CD4-positive, CD25-positive, alpha-beta regulatory T cell (primary cell): ENCODE measurements at regions not wholly inside any gene's neighbourhood (a gene's known extent, or its start where the extent isn't known, plus 50 kb on each side); places are given as distances from the start of the nearest gene placed in this dataset.
"Not testable (repeated sequence)": the region's sequence is repeated elsewhere in the genome, so short reads cannot be mapped to it uniquely, and the experiment has no call there.

Experiments used
- ATAC-seq, 2 donors: fragments of 150-1000 bp; cut with Tn5 transposase; one replicate each; pipeline ENCODE4 v1.10.0; 2021; ENCODE audit warnings: low read depth in 2 of 2, moderate number of reproducible peaks in 2 of 2, moderate library complexity in 1 of 2
- DNase-seq, 3 donors: peaks; one replicate each; pipeline versions ENCODE4 v3.0.0 to v3.0.0-alpha.2; 2012 to 2022; ENCODE audit warnings: mixed read lengths in 1 of 3
- H3K27ac ChIP-seq: one replicate; pipeline ENCODE4 v1.7.0; 2013; ENCODE audit warnings: mild to moderate bottlenecking, low read length; ENCODE audit not compliant: insufficient read depth, poor library complexity, severe bottlenecking
- H3K27me3 ChIP-seq: one replicate; pipeline ENCODE4 v1.7.0; 2013; ENCODE audit warnings: low read length; ENCODE audit not compliant: control insufficient read depth, insufficient read depth
- H3K36me3 ChIP-seq: one replicate; pipeline ENCODE4 v1.7.0; 2013; ENCODE audit warnings: mild to moderate bottlenecking, low read length, moderate library complexity; ENCODE audit not compliant: control insufficient read depth, insufficient read depth
- H3K4me1 ChIP-seq: 2 replicates; pipeline ENCODE4 v1.7.0; 2013; ENCODE audit warnings: mild to moderate bottlenecking, low read length; ENCODE audit not compliant: insufficient read depth, control insufficient read depth, poor library complexity, severe bottlenecking
- H3K4me3 ChIP-seq: one replicate; pipeline ENCODE4 v1.7.0; 2013; ENCODE audit warnings: low read depth, mild to moderate bottlenecking, low read length, moderate library complexity
- H3K9me3 ChIP-seq, 2 experiments: 1 replicate in 1 of 2; 2 replicates in 1 of 2; pipeline ENCODE4 v1.7.0; 2013; ENCODE audit warnings: low read length in 2 of 2, mild to moderate bottlenecking in 1 of 2, moderate library complexity in 1 of 2; ENCODE audit not compliant: control insufficient read depth in 2 of 2
- H3K27ac Mint-ChIP-seq, 3 donors: one replicate each; pipeline ENCODE4 v1.8.0; 2020 to 2022; ENCODE audit warnings: mild to moderate bottlenecking in 3 of 3, mixed read lengths in 3 of 3, moderate library complexity in 2 of 3
- H3K27me3 Mint-ChIP-seq: one replicate; pipeline ENCODE4 v1.8.0; 2022; ENCODE audit warnings: mild to moderate bottlenecking, mixed read lengths
- H3K36me3 Mint-ChIP-seq: one replicate; pipeline ENCODE4 v1.8.0; 2020; ENCODE audit warnings: mixed read lengths
- H3K4me1 Mint-ChIP-seq, 4 donors: one replicate each; pipeline ENCODE4 v1.8.0; 2020 to 2022; ENCODE audit warnings: mixed read lengths in 4 of 4, mild to moderate bottlenecking in 1 of 4
- H3K4me3 Mint-ChIP-seq, 4 donors: one replicate each; pipeline ENCODE4 v1.8.0; 2020 to 2022; ENCODE audit warnings: mild to moderate bottlenecking in 4 of 4, mixed read lengths in 4 of 4, moderate library complexity in 3 of 4
- H3K9me3 Mint-ChIP-seq, 7 donors: one replicate each; pipeline ENCODE4 v1.8.0; 2020 to 2022; ENCODE audit warnings: mixed read lengths in 7 of 7, mild to moderate bottlenecking in 3 of 7, moderate library complexity in 2 of 7

- no peak overlapping the region for H3K27ac Mint-ChIP-seq
- no peak for ATAC-seq
- no peak overlapping the region for H3K4me3 Mint-ChIP-seq
- Histone ChIP-seq H3K4me1 (no peaks in the 10 kb centered on the region), H3K36me3 (no peaks in the 10 kb centered on the region), H3K27me3 (no peaks in the 10 kb centered on the region), H3K4me3 (no peak overlapping the region), H3K9me3 (peaks cover 0 to 2% of the 10 kb centered on the region in 2 experiments), H3K27ac (no peak overlapping the region)
- no peak for DNase-seq
- H3K27me3 Mint-ChIP-seq = no peaks in the 10 kb centered on the region
- peaks cover under 1 to 19% (median 6%) of the 10 kb centered on the region in 7 donors for H3K9me3 Mint-ChIP-seq
- H3K36me3 Mint-ChIP-seq = no peaks in the 10 kb centered on the region
- no peaks in the 10 kb centered on the region for H3K4me1 Mint-ChIP-seq
Measured at GRCh38 chr18:44343570-44343969, 337.1 kb upstream of the SETBP1 start.

GRCh38 chr18:44356566-44357157 is 324.0 kb upstream of the SETBP1 start:
- H3K4me3 Mint-ChIP-seq = no peak overlapping the region
- H3K36me3 Mint-ChIP-seq = no peaks in the 10 kb centered on the region
- no peak overlapping the region for H3K27ac ChIP-seq
- H3K27ac Mint-ChIP-seq = no peak overlapping the region
- no peak for DNase-seq
- ATAC-seq = no peak
- no peaks in the 10 kb centered on the region for H3K4me1 Mint-ChIP-seq
- H3K36me3 ChIP-seq = no peaks in the 10 kb centered on the region
- no peak overlapping the region for H3K4me3 ChIP-seq
- H3K9me3 ChIP-seq = no peaks in the 10 kb centered on the region
- H3K4me1 ChIP-seq = no peaks in the 10 kb centered on the region
- peaks cover 0 to 6% (median 3%) of the 10 kb centered on the region in 7 donors for H3K9me3 Mint-ChIP-seq
- H3K27me3 ChIP-seq = no peaks in the 10 kb centered on the region
- no peaks in the 10 kb centered on the region for H3K27me3 Mint-ChIP-seq

- Histone ChIP-seq H3K4me1 (no peaks in the 10 kb centered on the region), H3K27me3 (no peaks in the 10 kb centered on the region), H3K27ac (no peak overlapping the region), H3K36me3 (no peaks in the 10 kb centered on the region), H3K4me3 (no peak overlapping the region), H3K9me3 (no peaks in the 10 kb centered on the region)
- DNase-seq = no peak
- no peak overlapping the region for H3K27ac Mint-ChIP-seq
- H3K36me3 Mint-ChIP-seq = no peaks in the 10 kb centered on the region
- H3K4me3 Mint-ChIP-seq = no peak overlapping the region
- H3K4me1 Mint-ChIP-seq = no peaks in the 10 kb centered on the region
- peaks cover 0 to 5% (median 2%) of the 10 kb centered on the region in 7 donors for H3K9me3 Mint-ChIP-seq
- no peaks in the 10 kb centered on the region for H3K27me3 Mint-ChIP-seq
- no peak for ATAC-seq
Measured at GRCh38 chr18:44358402-44358801, 322.3 kb upstream of the SETBP1 start.

GRCh38 chr18:44359741-44360140 is 320.9 kb upstream of the SETBP1 start:
- not testable (repeated sequence) for H3K9me3 Mint-ChIP-seq, H3K27ac ChIP-seq, H3K4me3 ChIP-seq, H3K4me3 Mint-ChIP-seq, H3K27me3 ChIP-seq, H3K4me1 Mint-ChIP-seq, H3K27me3 Mint-ChIP-seq, H3K36me3 ChIP-seq, H3K36me3 Mint-ChIP-seq, H3K9me3 ChIP-seq, H3K27ac Mint-ChIP-seq, ATAC-seq, H3K4me1 ChIP-seq
- DNase-seq = peak in 1 of 3 donors; percentile 8

- not testable (repeated sequence) for H3K4me1 ChIP-seq, ATAC-seq, H3K9me3 Mint-ChIP-seq, H3K27me3 Mint-ChIP-seq, H3K36me3 Mint-ChIP-seq, H3K36me3 ChIP-seq, H3K4me1 Mint-ChIP-seq, H3K27ac Mint-ChIP-seq, H3K4me3 Mint-ChIP-seq, H3K27ac ChIP-seq, H3K9me3 ChIP-seq, DNase-seq, H3K4me3 ChIP-seq, H3K27me3 ChIP-seq
Measured at GRCh38 chr18:44362213-44362612, 318.5 kb upstream of the SETBP1 start.

GRCh38 chr18:44370861-44371260 is 309.8 kb upstream of the SETBP1 start:
- Histone ChIP-seq H3K9me3 (peaks cover 0 to 7% of the 10 kb centered on the region in 2 experiments), H3K27ac (no peak overlapping the region), H3K27me3 (no peaks in the 10 kb centered on the region), H3K4me3 (no peak overlapping the region), H3K4me1 (no peaks in the 10 kb centered on the region), H3K36me3 (no peaks in the 10 kb centered on the region)
- peaks cover 0 to 21% (median 11%) of the 10 kb centered on the region in 7 donors for H3K9me3 Mint-ChIP-seq
- no peaks in the 10 kb centered on the region for H3K36me3 Mint-ChIP-seq
- no peak overlapping the region for H3K4me3 Mint-ChIP-seq
- no peaks in the 10 kb centered on the region for H3K4me1 Mint-ChIP-seq
- H3K27ac Mint-ChIP-seq = no peak overlapping the region
- no peaks in the 10 kb centered on the region for H3K27me3 Mint-ChIP-seq
- DNase-seq = no peak
- ATAC-seq = no peak

- H3K36me3 Mint-ChIP-seq = no peaks in the 10 kb centered on the region
- no peaks in the 10 kb centered on the region for H3K27me3 Mint-ChIP-seq
- H3K4me3 Mint-ChIP-seq = no peak overlapping the region
- Histone ChIP-seq H3K27ac (no peak overlapping the region), H3K36me3 (no peaks in the 10 kb centered on the region), H3K9me3 (peaks cover 0 to 7% of the 10 kb centered on the region in 2 experiments), H3K4me1 (no peaks in the 10 kb centered on the region), H3K27me3 (no peaks in the 10 kb centered on the region), H3K4me3 (no peak overlapping the region)
- H3K27ac Mint-ChIP-seq = no peak overlapping the region
- ATAC-seq = no peak
- peaks cover 0 to 24% (median 10%) of the 10 kb centered on the region in 7 donors for H3K9me3 Mint-ChIP-seq
- H3K4me1 Mint-ChIP-seq = no peaks in the 10 kb centered on the region
- DNase-seq = no peak
Measured at GRCh38 chr18:44374966-44375365, 305.7 kb upstream of the SETBP1 start.

GRCh38 chr18:44386401-44386800 is 294.3 kb upstream of the SETBP1 start:
- no peaks in the 10 kb centered on the region for H3K27me3 ChIP-seq
- Mint-ChIP-seq H3K27me3 (no peaks in the 10 kb centered on the region), H3K4me1 (no peaks in the 10 kb centered on the region), H3K27ac (no peak overlapping the region), H3K36me3 (no peaks in the 10 kb centered on the region), H3K4me3 (no peak overlapping the region), H3K9me3 (peaks cover 0 to 4% (median 3%) of the 10 kb centered on the region in 7 donors)
- no peaks in the 10 kb centered on the region for H3K36me3 ChIP-seq
- DNase-seq (no peak), ATAC-seq (no peak)
- H3K4me1 ChIP-seq = no peaks in the 10 kb centered on the region
- no peaks in the 10 kb centered on the region for H3K9me3 ChIP-seq
- H3K27ac ChIP-seq = no peak overlapping the region
- no peak overlapping the region for H3K4me3 ChIP-seq
